ENCODE measurements at regions not wholly inside any gene's neighbourhood (a gene's known extent, or its start where the extent isn't known, plus 50 kb on each side); places are given as distances from the start of the nearest gene placed in this dataset.

DNA sequence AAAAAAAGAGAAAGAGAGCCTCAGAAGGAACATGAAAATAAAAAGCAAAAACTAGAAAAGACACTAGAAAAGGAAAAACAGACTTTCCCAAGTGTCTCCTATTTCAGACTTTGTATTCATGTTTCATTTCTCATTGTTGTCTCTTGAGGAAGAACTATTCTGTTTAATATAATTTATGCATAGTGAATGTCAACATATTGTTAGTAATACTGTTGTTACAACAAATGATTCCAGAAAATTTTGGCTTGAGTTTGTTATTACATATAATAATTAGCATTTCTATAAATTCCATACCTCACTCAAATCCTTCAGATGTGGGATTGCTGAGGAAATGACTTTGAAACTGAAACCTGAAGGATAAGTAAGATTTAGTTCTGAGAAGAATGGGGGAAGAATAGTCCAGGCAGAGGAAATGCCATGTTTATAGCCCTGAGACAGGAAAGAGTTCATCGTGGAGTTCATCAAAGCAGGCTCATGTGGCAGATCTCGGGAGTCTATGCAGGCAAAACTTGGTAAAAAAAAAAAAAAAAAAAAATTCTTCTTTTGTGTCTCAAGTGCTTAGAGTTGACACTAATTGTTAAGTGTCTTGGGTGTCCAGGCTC, 53.1 kb upstream of the EIF2S2 start:
- TF ChIP-seq POLR2A (IDR thresholded peaks at IDR 0.05), result no peak
- TF ChIP-seq, protein P1, sequence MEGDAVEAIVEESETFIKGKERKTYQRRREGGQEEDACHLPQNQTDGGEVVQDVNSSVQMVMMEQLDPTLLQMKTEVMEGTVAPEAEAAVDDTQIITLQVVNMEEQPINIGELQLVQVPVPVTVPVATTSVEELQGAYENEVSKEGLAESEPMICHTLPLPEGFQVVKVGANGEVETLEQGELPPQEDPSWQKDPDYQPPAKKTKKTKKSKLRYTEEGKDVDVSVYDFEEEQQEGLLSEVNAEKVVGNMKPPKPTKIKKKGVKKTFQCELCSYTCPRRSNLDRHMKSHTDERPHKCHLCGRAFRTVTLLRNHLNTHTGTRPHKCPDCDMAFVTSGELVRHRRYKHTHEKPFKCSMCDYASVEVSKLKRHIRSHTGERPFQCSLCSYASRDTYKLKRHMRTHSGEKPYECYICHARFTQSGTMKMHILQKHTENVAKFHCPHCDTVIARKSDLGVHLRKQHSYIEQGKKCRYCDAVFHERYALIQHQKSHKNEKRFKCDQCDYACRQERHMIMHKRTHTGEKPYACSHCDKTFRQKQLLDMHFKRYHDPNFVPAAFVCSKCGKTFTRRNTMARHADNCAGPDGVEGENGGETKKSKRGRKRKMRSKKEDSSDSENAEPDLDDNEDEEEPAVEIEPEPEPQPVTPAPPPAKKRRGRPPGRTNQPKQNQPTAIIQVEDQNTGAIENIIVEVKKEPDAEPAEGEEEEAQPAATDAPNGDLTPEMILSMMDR (IDR thresholded peaks at IDR 0.05), result no peak

Data from upper lobe of left lung (tissue), 4 donors.